GM12864 (cell line): ENCODE measurements at regions not wholly inside any gene's neighbourhood (a gene's known extent, or its start where the extent isn't known, plus 50 kb on each side); places are given as distances from the start of the nearest gene placed in this dataset.
A peak's percentile ranks its signal among the peaks of the same experiment; 100 is the strongest.

ENCODE experiments used
- DNase-seq: peaks from one replicate; pipeline ENCODE4 v3.0.0-alpha.2; 2011; ENCODE audit warnings: low read depth
- H3K4me3 ChIP-seq: 2 replicates; pipeline ENCODE4 v1.5.1; 2011; ENCODE audit warnings: mild to moderate bottlenecking, low read depth, low read length, control low read depth
- TF ChIP-seq, protein P1 (sequence below): IDR thresholded peaks from 2 replicates; pipeline ENCODE4 v1.5.1; 2011; ENCODE audit warnings: low read depth, mild to moderate bottlenecking, moderate library complexity, low read length, control low read depth, inconsistent platforms; ENCODE audit errors: missing control alignments

DNA sequence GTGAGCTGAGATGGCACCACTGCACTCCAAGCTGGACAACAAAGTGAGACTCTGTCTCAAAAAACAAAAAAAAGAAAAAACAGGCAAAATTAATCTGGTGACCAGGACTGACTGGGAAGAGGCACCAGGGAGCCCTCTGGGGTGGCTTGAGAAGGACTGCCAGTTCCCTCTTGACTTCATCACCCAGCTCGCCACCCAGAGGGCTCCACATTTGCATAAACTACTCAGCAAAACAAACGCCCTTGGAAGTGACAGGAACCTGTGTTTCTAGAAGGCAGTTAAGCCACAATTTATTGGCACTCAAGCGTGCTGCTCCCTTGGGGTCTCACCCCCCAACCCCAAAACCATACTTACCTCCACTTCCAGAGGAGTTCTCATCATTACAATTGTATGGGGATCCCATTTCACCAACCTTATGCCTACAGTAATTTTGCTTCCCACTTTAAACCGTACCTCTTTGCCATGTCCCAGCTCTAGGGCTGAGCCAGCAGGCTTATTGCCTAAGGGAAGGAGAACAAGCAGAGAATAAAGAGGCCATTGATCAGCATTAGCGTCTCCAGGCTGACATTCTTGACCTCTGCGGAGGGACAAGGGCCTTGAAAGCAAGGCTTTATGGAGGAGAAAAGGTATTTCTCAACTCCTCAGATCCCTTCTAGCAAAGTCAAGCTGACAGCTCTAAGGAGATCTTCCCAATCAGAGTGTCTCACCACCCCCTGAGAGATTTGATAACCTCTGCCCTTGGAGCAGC, 357.4 kb downstream of the SHQ1 start:
- TF ChIP-seq, protein P1, sequence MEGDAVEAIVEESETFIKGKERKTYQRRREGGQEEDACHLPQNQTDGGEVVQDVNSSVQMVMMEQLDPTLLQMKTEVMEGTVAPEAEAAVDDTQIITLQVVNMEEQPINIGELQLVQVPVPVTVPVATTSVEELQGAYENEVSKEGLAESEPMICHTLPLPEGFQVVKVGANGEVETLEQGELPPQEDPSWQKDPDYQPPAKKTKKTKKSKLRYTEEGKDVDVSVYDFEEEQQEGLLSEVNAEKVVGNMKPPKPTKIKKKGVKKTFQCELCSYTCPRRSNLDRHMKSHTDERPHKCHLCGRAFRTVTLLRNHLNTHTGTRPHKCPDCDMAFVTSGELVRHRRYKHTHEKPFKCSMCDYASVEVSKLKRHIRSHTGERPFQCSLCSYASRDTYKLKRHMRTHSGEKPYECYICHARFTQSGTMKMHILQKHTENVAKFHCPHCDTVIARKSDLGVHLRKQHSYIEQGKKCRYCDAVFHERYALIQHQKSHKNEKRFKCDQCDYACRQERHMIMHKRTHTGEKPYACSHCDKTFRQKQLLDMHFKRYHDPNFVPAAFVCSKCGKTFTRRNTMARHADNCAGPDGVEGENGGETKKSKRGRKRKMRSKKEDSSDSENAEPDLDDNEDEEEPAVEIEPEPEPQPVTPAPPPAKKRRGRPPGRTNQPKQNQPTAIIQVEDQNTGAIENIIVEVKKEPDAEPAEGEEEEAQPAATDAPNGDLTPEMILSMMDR, result no peak
- H3K4me3 ChIP-seq, result no peak overlapping the region
- DNase-seq, result no peak

DNA sequence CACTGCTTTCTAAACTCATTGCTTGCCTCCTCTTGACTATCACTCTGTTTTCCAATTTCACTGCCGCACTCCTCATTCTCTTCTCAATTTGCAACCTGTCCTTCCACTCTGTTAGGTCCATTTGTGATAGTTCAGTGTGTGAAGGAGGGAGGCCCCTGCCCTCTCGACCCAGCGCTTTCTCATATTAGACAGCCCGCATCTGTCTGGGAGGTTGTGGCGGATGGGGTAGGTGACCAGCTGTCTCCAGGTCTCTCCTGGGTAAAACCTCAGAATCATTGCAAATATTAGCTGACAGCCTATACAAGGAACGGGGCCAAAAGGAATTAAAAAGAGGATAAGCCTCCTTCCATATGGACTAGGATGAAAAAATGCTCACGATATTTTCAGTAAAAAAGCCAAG, 358.3 kb downstream of the SHQ1 start:
- no peak overlapping the region for H3K4me3 ChIP-seq
- TF ChIP-seq, protein P1, result no peak
- DNase-seq, result no peak

DNA sequence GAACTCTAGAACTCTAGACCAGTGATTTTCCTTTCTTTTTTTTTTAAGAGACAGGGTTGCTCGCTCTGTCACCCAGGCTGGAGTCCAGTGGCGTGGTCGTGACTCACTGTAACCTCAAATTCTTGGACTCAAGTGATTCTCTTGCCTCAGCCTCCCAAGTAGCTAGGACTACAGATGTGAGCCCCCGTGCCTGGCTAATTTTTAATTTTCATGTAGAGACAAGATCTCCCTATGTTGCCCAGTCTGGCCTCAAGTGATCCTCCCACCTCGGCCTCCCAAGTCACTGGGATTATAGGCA, 359.6 kb downstream of the SHQ1 start:
- H3K4me3 ChIP-seq, result no peak overlapping the region
- TF ChIP-seq, protein P1, result no peak
- no peak for DNase-seq

DNA sequence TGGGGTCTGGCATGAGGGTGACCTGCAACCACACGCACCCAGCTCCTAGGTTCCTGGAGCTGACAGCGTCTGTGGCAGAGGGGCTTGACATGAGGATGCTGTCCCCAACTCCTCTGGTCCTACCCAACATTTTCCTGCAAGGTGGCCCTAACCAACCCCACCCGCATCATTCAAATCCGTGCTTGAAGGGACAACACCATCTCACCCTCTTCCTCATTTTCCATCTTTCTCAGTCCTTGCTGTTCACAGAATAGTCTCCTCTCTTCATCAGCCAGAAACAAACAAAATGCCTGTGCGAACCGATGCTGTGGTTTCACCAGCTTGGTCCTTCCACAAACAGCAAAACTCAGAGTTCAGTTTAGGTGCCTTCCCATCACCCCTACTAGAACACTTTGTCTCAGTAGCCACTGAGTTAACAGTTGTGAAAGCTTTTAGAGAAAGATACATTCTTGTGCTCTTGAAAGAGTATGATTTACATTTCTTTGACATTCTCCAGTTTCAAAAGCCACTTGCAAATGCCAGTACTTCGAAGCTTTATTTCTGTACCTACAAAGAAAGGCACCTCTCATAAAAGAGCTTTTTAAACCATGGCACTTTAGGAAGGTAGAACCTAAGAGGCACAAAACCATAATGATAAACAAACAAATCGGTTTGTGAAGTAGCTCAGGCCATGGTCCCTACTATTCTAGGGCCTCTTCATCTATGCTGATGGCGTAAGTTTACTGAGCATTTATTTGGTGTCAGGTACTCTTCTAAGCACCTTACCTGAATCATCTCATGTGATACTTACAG, 360.1 kb downstream of the SHQ1 start:
- no peak overlapping the region for H3K4me3 ChIP-seq
- TF ChIP-seq, protein P1, result no peak
- peak; percentile 22 for DNase-seq

DNA sequence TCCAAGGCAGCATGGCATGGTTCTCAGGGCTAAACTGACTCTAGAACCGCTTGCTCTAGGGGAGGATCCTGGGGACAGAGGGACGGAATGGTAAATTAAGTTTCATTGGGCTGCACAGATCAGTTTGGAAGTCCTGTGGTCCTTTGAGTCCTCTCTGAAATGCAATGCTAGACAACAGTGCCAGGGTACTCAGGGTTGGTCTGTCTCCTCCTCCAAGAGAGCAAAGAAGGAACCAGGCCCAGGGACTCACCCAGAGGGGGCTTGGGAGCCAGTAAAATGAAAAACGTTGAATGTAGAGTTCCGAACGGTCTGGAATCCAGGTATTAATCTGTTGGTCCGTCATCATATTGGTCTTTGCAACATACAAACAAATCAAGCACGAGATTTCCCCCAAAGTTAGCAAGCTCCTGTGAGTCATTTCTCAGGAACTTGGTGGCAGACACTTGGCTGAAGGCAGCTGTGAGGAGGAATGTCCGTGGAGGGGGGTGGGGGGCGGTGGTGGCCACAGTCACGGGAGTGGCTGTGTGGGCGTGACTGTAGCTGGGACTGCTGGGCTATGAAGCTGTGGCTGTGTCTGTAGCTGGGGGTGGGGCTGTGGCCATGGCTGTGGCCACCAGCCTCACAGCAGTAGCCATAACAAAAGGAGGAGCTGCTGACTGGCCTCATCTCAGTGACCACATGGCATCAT, 361.0 kb downstream of the SHQ1 start:
- no peak overlapping the region for H3K4me3 ChIP-seq
- TF ChIP-seq, protein P1, result no peak
- DNase-seq, result peak; percentile 27

DNA sequence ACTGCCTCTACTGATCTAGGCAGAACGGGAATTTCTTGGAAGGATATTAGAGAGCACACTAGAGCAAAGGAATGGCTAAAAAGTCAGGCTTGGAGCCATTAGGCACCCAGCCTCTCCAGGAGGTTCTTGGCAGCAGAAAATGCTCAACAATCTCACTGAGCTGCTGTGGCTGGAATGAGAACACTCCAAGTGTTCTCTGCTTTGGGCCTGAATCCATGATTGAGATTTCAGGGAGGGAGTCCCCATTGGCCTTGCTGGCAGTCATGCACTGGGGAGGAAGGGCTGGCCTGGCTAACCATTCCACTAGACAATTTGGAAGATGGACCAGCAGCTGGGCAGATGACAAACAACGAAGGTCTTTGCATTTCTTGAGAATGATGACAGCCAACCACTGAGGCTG, 362.6 kb downstream of the SHQ1 start:
- no peak for DNase-seq

More for the DNA sequence above, 362.6 kb downstream of the SHQ1 start:
- H3K4me3 ChIP-seq, result no peak overlapping the region
- TF ChIP-seq, protein P1, result no peak
